ENCODE measurements at regions not wholly inside any gene's neighbourhood (a gene's known extent, or its start where the extent isn't known, plus 50 kb on each side); places are given as distances from the start of the nearest gene placed in this dataset.
"Not testable (repeated sequence)": the region's sequence is repeated elsewhere in the genome, so short reads cannot be mapped to it uniquely, and the experiment has no call there.

DNA sequence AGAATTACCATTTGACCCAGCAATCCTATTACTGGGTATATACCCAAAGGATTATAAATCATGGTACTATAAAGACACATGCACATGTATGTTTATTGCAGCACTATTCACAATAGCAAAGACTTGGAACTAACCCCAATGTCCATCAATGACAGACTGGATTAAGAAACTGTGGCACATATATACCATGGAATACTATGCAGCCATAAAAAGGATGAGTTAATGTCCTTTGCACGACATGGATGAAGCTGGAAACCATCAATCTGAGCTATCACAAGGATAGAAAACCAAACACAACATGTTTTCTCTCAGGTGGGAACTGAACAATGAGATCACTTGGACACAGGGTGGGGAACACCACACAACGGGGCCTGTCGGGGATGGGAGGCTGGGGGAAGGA, 123.4 kb upstream of the RIOK3 start:
- H3K56ac ChIP-seq (ENCODE audit: low read length); H3K79me1 ChIP-seq (ENCODE audit: low read length); DNase-seq; H3K79me2 ChIP-seq (ENCODE audit: control insufficient read depth, insufficient read depth, low read length); H3K4me3 ChIP-seq (ENCODE audit: low read length); H4K8ac ChIP-seq (ENCODE audit: low read depth, low read length); H2AK5ac ChIP-seq (ENCODE audit: low read length); H3K23ac ChIP-seq (ENCODE audit: low read length); H3K4me2 ChIP-seq (ENCODE audit: low read length); H2BK5ac ChIP-seq (ENCODE audit: low read length); H3K27ac ChIP-seq (ENCODE audit: low read depth, low read length); H3K27me3 ChIP-seq (ENCODE audit: insufficient read depth, low read length, poor library complexity); H3K9ac ChIP-seq (ENCODE audit: low read length); H3K36me3 ChIP-seq (ENCODE audit: control insufficient read depth, insufficient read depth, low read length); H2BK15ac ChIP-seq (replicated peaks; ENCODE audit: low read depth); H4K5ac ChIP-seq (ENCODE audit: low read length); H2BK120ac ChIP-seq (ENCODE audit: low read depth, low read length); H3K4me1 ChIP-seq (ENCODE audit: control insufficient read depth, low read depth, low read length); H3K4ac ChIP-seq (ENCODE audit: low read depth, low read length); H3K18ac ChIP-seq (ENCODE audit: low read length): not testable (repeated sequence)
- WGBS (ENCODE audit: extremely low coverage, insufficient coverage, low lambda C conversion rate) = no CpG with 5 or more reads among the region's 3 CpGs

DNA sequence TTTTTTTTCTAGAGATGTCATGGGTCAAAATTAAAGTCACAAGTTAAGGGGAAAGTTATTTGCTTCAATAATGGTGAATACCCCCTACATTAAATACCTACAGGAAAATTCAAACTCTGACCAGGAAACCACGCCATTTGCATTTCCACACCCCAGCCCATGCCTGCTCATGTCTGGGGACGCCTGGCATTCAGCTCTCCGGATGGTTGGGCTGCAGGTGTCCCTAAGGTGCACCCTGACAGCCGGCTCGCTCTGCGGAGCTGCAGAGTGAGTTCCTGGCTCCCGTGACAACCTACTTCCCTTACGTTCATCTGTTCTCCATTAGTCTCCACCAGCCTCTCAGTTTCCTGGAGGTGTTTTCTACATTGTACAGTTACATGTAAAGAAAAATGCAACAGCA, 122.7 kb upstream of the RIOK3 start:
- no peak overlapping the region for H3K18ac ChIP-seq (ENCODE audit: low read length)
- H3K79me2 ChIP-seq (ENCODE audit: control insufficient read depth, insufficient read depth, low read length) = no peaks in the 10 kb centered on the region
- H2BK5ac ChIP-seq (ENCODE audit: low read length) = no peak overlapping the region
- DNase-seq = no peak
- no peak overlapping the region for H3K4me2 ChIP-seq (ENCODE audit: low read length)
- no peak overlapping the region for H2BK15ac ChIP-seq (replicated peaks; ENCODE audit: low read depth)
- no peak overlapping the region for H4K5ac ChIP-seq (ENCODE audit: low read length)
- no peak overlapping the region for H3K9ac ChIP-seq (ENCODE audit: low read length)
- H3K4ac ChIP-seq (ENCODE audit: low read depth, low read length) = no peak overlapping the region
- no peaks in the 10 kb centered on the region for H3K4me1 ChIP-seq (ENCODE audit: control insufficient read depth, low read depth, low read length)
- H3K27ac ChIP-seq (ENCODE audit: low read depth, low read length) = no peak overlapping the region
- no peaks in the 10 kb centered on the region for H3K27me3 ChIP-seq (ENCODE audit: insufficient read depth, low read length, poor library complexity)
- H3K36me3 ChIP-seq (ENCODE audit: control insufficient read depth, insufficient read depth, low read length) = no peaks in the 10 kb centered on the region
- no peaks in the 10 kb centered on the region for H3K79me1 ChIP-seq (ENCODE audit: low read length)
- H2AK5ac ChIP-seq (ENCODE audit: low read length) = no peak overlapping the region
- no CpG with 5 or more reads among the region's 8 CpGs for WGBS (ENCODE audit: extremely low coverage, insufficient coverage, low lambda C conversion rate)
- no peak overlapping the region for H4K8ac ChIP-seq (ENCODE audit: low read depth, low read length)
- no peak overlapping the region for H3K56ac ChIP-seq (ENCODE audit: low read length)
- H3K4me3 ChIP-seq (ENCODE audit: low read length) = no peak overlapping the region
- H3K23ac ChIP-seq (ENCODE audit: low read length) = no peak overlapping the region
- no peak overlapping the region for H2BK120ac ChIP-seq (ENCODE audit: low read depth, low read length)

DNA sequence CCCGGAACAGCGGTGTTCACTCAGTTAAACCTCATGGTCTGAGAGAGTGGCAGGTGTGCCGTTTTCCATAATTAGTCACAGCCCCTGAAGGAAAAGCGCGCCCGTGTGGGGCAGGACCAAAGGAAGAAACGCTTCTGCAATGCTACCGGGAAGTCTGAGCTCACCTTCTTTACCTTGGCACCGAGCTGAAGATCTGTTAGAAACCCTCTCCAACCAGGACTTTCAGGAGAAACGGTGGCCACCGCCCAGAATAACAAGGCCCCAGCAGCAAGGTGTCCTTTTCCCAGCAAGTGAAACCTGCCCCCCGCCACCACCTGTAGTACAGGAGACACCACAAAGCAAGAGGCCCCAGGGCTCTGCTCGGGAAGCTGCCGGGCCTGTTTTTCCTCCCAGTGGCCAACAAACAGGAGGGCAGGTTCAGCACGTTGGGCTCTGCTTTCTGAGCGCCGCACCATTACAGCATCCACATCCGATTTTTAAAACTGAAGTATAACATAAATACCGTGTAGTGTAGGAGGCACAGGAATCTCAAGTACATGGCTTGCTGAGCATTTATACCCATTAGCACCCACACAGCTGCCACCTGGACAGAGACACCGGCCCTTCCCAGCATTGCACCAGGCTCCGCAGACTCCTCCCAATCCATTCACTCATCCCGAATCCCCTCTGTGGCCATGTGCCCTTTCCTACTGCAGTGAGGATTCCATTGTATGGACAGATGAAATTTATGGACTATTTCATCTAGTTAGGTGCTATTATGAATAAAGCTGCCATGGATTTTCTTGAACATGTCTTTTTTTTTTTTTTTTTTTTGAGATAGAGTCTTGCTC, 121.8 kb upstream of the RIOK3 start:
- DNase-seq = peak; percentile 73
- Histone ChIP-seq H2BK120ac (ENCODE audit: low read depth, low read length) (no peak overlapping the region), H3K18ac (ENCODE audit: low read length) (no peak overlapping the region), H3K23ac (ENCODE audit: low read length) (no peak overlapping the region), H3K79me2 (ENCODE audit: control insufficient read depth, insufficient read depth, low read length) (no peaks in the 10 kb centered on the region), H3K27ac (ENCODE audit: low read depth, low read length) (no peak overlapping the region), H3K36me3 (ENCODE audit: control insufficient read depth, insufficient read depth, low read length) (no peaks in the 10 kb centered on the region), H3K79me1 (ENCODE audit: low read length) (no peaks in the 10 kb centered on the region), H3K4me2 (ENCODE audit: low read length) (no peak overlapping the region), H4K5ac (ENCODE audit: low read length) (no peak overlapping the region), H3K4ac (ENCODE audit: low read depth, low read length) (no peak overlapping the region), H3K4me3 (ENCODE audit: low read length) (no peak overlapping the region), H3K27me3 (ENCODE audit: insufficient read depth, low read length, poor library complexity) (no peaks in the 10 kb centered on the region), H2BK5ac (ENCODE audit: low read length) (no peak overlapping the region), H3K4me1 (ENCODE audit: control insufficient read depth, low read depth, low read length) (no peaks in the 10 kb centered on the region), H2AK5ac (ENCODE audit: low read length) (no peak overlapping the region), H2BK15ac (replicated peaks; ENCODE audit: low read depth) (no peak overlapping the region), H3K56ac (ENCODE audit: low read length) (no peak overlapping the region), H3K9ac (ENCODE audit: low read length) (no peak overlapping the region), H4K8ac (ENCODE audit: low read depth, low read length) (no peak overlapping the region)
- no CpG with 5 or more reads among the region's 22 CpGs for WGBS (ENCODE audit: extremely low coverage, insufficient coverage, low lambda C conversion rate)

DNA sequence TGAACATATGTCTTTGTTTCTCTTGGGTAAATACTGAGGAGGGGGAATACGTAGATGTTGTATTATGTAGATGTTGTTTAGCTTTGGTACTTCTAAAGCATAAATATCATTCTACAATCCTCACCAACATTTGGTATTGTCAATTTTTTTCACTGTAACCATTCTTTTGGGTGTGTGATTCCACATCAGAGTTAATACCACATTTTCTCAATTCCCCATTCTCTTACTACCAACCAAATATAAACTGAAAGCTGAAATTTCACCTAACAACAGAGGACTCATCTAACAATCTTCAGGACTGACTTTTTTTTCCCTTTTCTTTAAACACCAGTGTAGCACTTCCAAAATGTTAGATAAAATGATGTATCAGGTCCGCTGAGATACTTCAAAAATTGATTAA, 120.7 kb upstream of the RIOK3 start:
- H2BK120ac ChIP-seq (ENCODE audit: low read depth, low read length) = no peak overlapping the region
- no peak overlapping the region for H3K23ac ChIP-seq (ENCODE audit: low read length)
- no peak overlapping the region for H3K4me3 ChIP-seq (ENCODE audit: low read length)
- no peak overlapping the region for H3K27ac ChIP-seq (ENCODE audit: low read depth, low read length)
- H2BK5ac ChIP-seq (ENCODE audit: low read length) = no peak overlapping the region
- no peak overlapping the region for H3K18ac ChIP-seq (ENCODE audit: low read length)
- H3K4ac ChIP-seq (ENCODE audit: low read depth, low read length) = no peak overlapping the region
- H2BK15ac ChIP-seq (replicated peaks; ENCODE audit: low read depth) = no peak overlapping the region
- H3K36me3 ChIP-seq (ENCODE audit: control insufficient read depth, insufficient read depth, low read length) = no peaks in the 10 kb centered on the region
- no peak for DNase-seq
- no peaks in the 10 kb centered on the region for H3K79me2 ChIP-seq (ENCODE audit: control insufficient read depth, insufficient read depth, low read length)
- H4K5ac ChIP-seq (ENCODE audit: low read length) = no peak overlapping the region
- no peak overlapping the region for H3K4me2 ChIP-seq (ENCODE audit: low read length)
- no peaks in the 10 kb centered on the region for H3K4me1 ChIP-seq (ENCODE audit: control insufficient read depth, low read depth, low read length)
- no CpG with 5 or more reads among the region's 2 CpGs for WGBS (ENCODE audit: extremely low coverage, insufficient coverage, low lambda C conversion rate)
- no peak overlapping the region for H2AK5ac ChIP-seq (ENCODE audit: low read length)
- H4K8ac ChIP-seq (ENCODE audit: low read depth, low read length) = no peak overlapping the region
- no peak overlapping the region for H3K56ac ChIP-seq (ENCODE audit: low read length)
- H3K9ac ChIP-seq (ENCODE audit: low read length) = no peak overlapping the region
- no peaks in the 10 kb centered on the region for H3K27me3 ChIP-seq (ENCODE audit: insufficient read depth, low read length, poor library complexity)
- H3K79me1 ChIP-seq (ENCODE audit: low read length) = no peaks in the 10 kb centered on the region

- Histone ChIP-seq H3K79me2 (ENCODE audit: control insufficient read depth, insufficient read depth, low read length) (no peaks in the 10 kb centered on the region), H3K4ac (ENCODE audit: low read depth, low read length) (no peak overlapping the region), H2BK15ac (replicated peaks; ENCODE audit: low read depth) (no peak overlapping the region), H4K5ac (ENCODE audit: low read length) (no peak overlapping the region), H3K79me1 (ENCODE audit: low read length) (no peaks in the 10 kb centered on the region), H2AK5ac (ENCODE audit: low read length) (no peak overlapping the region), H3K4me3 (ENCODE audit: low read length) (no peak overlapping the region), H3K4me2 (ENCODE audit: low read length) (no peak overlapping the region), H3K56ac (ENCODE audit: low read length) (no peak overlapping the region), H2BK120ac (ENCODE audit: low read depth, low read length) (no peak overlapping the region), H3K23ac (ENCODE audit: low read length) (no peak overlapping the region), H3K27me3 (ENCODE audit: insufficient read depth, low read length, poor library complexity) (no peaks in the 10 kb centered on the region), H3K27ac (ENCODE audit: low read depth, low read length) (no peak overlapping the region), H3K18ac (ENCODE audit: low read length) (no peak overlapping the region), H3K9ac (ENCODE audit: low read length) (no peak overlapping the region), H3K4me1 (ENCODE audit: control insufficient read depth, low read depth, low read length) (no peaks in the 10 kb centered on the region), H4K8ac (ENCODE audit: low read depth, low read length) (no peak overlapping the region), H2BK5ac (ENCODE audit: low read length) (no peak overlapping the region), H3K36me3 (ENCODE audit: control insufficient read depth, insufficient read depth, low read length) (no peaks in the 10 kb centered on the region)
- DNase-seq = no peak
- no CpG with 5 or more reads among the region's 2 CpGs for WGBS (ENCODE audit: extremely low coverage, insufficient coverage, low lambda C conversion rate)
Measured at GRCh38 chr18:23333827-23334226, 119.3 kb upstream of the RIOK3 start.

DNA sequence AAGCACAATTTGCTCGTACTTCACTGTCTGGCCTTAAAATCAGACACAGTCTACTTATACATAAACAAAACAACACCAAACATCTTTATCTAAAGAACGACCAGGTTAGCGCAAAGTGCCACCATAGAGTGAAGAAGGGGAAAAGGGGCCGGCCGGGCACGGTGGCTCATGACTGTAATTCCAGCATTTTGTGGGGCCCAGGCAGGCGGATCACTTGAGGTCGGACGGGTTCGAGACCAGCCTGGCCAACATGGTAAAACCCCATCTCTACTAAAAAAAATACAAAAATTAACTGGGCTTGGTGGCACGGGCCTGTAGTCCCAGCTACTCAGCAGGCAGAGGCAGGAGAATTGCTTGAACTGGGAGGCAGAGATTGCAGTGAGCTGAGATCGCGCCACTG, 118.5 kb upstream of the RIOK3 start:
- Histone ChIP-seq H3K4me2 (ENCODE audit: low read length) (no peak overlapping the region), H3K4ac (ENCODE audit: low read depth, low read length) (no peak overlapping the region), H4K8ac (ENCODE audit: low read depth, low read length) (no peak overlapping the region), H3K9ac (ENCODE audit: low read length) (no peak overlapping the region), H4K5ac (ENCODE audit: low read length) (no peak overlapping the region), H3K18ac (ENCODE audit: low read length) (no peak overlapping the region), H2BK15ac (replicated peaks; ENCODE audit: low read depth) (no peak overlapping the region), H2AK5ac (ENCODE audit: low read length) (no peak overlapping the region), H2BK120ac (ENCODE audit: low read depth, low read length) (no peak overlapping the region), H3K36me3 (ENCODE audit: control insufficient read depth, insufficient read depth, low read length) (no peaks in the 10 kb centered on the region), H2BK5ac (ENCODE audit: low read length) (no peak overlapping the region), H3K27ac (ENCODE audit: low read depth, low read length) (no peak overlapping the region), H3K79me2 (ENCODE audit: control insufficient read depth, insufficient read depth, low read length) (no peaks in the 10 kb centered on the region), H3K56ac (ENCODE audit: low read length) (no peak overlapping the region), H3K79me1 (ENCODE audit: low read length) (no peaks in the 10 kb centered on the region), H3K23ac (ENCODE audit: low read length) (no peak overlapping the region), H3K4me1 (ENCODE audit: control insufficient read depth, low read depth, low read length) (no peaks in the 10 kb centered on the region), H3K27me3 (ENCODE audit: insufficient read depth, low read length, poor library complexity) (no peaks in the 10 kb centered on the region), H3K4me3 (ENCODE audit: low read length) (no peak overlapping the region)
- WGBS (ENCODE audit: extremely low coverage, insufficient coverage, low lambda C conversion rate) = 100% methylated on average over 1 of the region's 13 CpGs
- no peak for DNase-seq

All from mesendoderm (in vitro differentiated cells).